IMR-90 (cell line): ENCODE measurements at regions not wholly inside any gene's neighbourhood (a gene's known extent, or its start where the extent isn't known, plus 50 kb on each side); places are given as distances from the start of the nearest gene placed in this dataset.

ENCODE experiments used
- ATAC-seq: fragments of 200-7000 bp; cut with Tn5 transposase; 2 replicates; pipeline ENCODE4 v1.9.1; 2020; ENCODE audit warnings: low read depth, mild to moderate bottlenecking, moderate library complexity
- BruUV-seq: library from RNA; stranded (reverse); fragments of 400-500 nt; replicated peaks from 2 replicates; lab custom pipeline; 2021; lab: Mats Ljungman, UMichigan
- CTCF ChIA-PET: fragments of 300-600 bp; formaldehyde crosslinking; extraction: SDS; loops from one replicate; lab custom pipeline; 2021; ENCODE audit warnings: antibody characterized with exemption; lab: Yijun Ruan, JAX
- POLR2A ChIA-PET: fragments of 300-600 bp; sonication (Branson Sonifier 250); formaldehyde crosslinking; loops from one replicate; lab custom pipeline; 2022; ENCODE audit warnings: antibody characterized with exemption; ENCODE audit not compliant: unreplicated experiment; lab: Charles Lee
- DNase-seq: peaks from one replicate; pipeline ENCODE4 v3.0.0; 2013
- H2AFZ ChIP-seq: replicated peaks from 2 replicates; pipeline ENCODE3; 2013; ENCODE audit warnings: low read length, mild to moderate bottlenecking; ENCODE audit not compliant: poor library complexity
- H2AK5ac ChIP-seq: 2 replicates; pipeline ENCODE4 v1.6.1; 2013; ENCODE audit warnings: low read depth, low read length, inconsistent platforms
- H2AK9ac ChIP-seq: replicated peaks from 2 replicates; pipeline ENCODE3; 2013; ENCODE audit warnings: mild to moderate bottlenecking, low read depth, low read length, moderate library complexity; ENCODE audit not compliant: poor library complexity
- H2BK120ac ChIP-seq: 2 replicates; pipeline ENCODE4 v1.6.1; 2013; ENCODE audit warnings: low read depth, low read length, inconsistent platforms
- H2BK15ac ChIP-seq: 3 replicates; pipeline ENCODE4 v1.6.1; 2013; ENCODE audit warnings: low read depth, low read length, inconsistent platforms
- H2BK20ac ChIP-seq: 2 replicates; pipeline ENCODE4 v1.6.1; 2013; ENCODE audit warnings: low read depth, mild to moderate bottlenecking, inconsistent platforms, low read length, moderate library complexity
- H2BK5ac ChIP-seq: 2 replicates; pipeline ENCODE4 v1.6.1; 2013; ENCODE audit warnings: mild to moderate bottlenecking, low read depth, low read length, inconsistent platforms; ENCODE audit not compliant: poor library complexity, severe bottlenecking
- H3K14ac ChIP-seq: replicated peaks from 2 replicates; pipeline ENCODE4 v1.6.1; 2013; ENCODE audit warnings: low read depth, low read length, inconsistent platforms
- H3K18ac ChIP-seq: 2 replicates; pipeline ENCODE4 v1.6.1; 2013; ENCODE audit warnings: low read depth, low read length, control low read depth
- H3K23ac ChIP-seq: 2 replicates; pipeline ENCODE4 v1.6.1; 2013; ENCODE audit warnings: low read depth, low read length, inconsistent platforms
- H3K27ac ChIP-seq: 2 replicates; pipeline ENCODE4 v1.5.1; 2013; ENCODE audit warnings: mild to moderate bottlenecking, control low read depth, low read length; ENCODE audit not compliant: insufficient read depth
- H3K27me3 ChIP-seq: 2 replicates; pipeline ENCODE4 v1.6.1; 2013; ENCODE audit warnings: low read length; ENCODE audit not compliant: control insufficient read depth, insufficient read depth
- H3K36me3 ChIP-seq: 2 replicates; pipeline ENCODE4 v1.6.1; 2013; ENCODE audit warnings: low read length, mixed read lengths; ENCODE audit not compliant: control insufficient read depth, insufficient read depth
- H3K4ac ChIP-seq: 2 replicates; pipeline ENCODE4 v1.6.1; 2013; ENCODE audit warnings: low read depth, low read length, inconsistent platforms
- H3K4me1 ChIP-seq: 2 replicates; pipeline ENCODE4 v1.6.1; 2013; ENCODE audit warnings: low read length, mixed read lengths; ENCODE audit not compliant: control insufficient read depth, insufficient read depth
- H3K4me2 ChIP-seq: 2 replicates; pipeline ENCODE4 v1.6.1; 2013; ENCODE audit warnings: low read depth, mild to moderate bottlenecking, control low read depth, low read length, moderate library complexity
- H3K4me3 ChIP-seq: 2 replicates; pipeline ENCODE4 v1.5.1; 2013; ENCODE audit warnings: low read depth, mild to moderate bottlenecking, control low read depth, low read length, moderate library complexity; ENCODE audit not compliant: insufficient read depth
- H3K56ac ChIP-seq: 2 replicates; pipeline ENCODE4 v1.6.1; 2013; ENCODE audit warnings: low read length, inconsistent platforms; ENCODE audit not compliant: insufficient read depth; ENCODE audit errors: extremely low read depth
- H3K79me1 ChIP-seq, 2 experiments: 2 replicates each; pipeline ENCODE4 v1.6.1; 2013; ENCODE audit warnings: low read length in 2 of 2, inconsistent platforms in 1 of 2, low read depth in 1 of 2
- H3K9ac ChIP-seq: 2 replicates; pipeline ENCODE4 v1.6.1; 2013; ENCODE audit warnings: low read depth, low read length, control low read depth
- H3K9me1 ChIP-seq: 2 replicates; pipeline ENCODE4 v1.6.1; 2013; ENCODE audit warnings: low read length, inconsistent platforms; ENCODE audit not compliant: insufficient read depth
- H3K9me3 ChIP-seq: 2 replicates; pipeline ENCODE4 v1.6.1; 2013; ENCODE audit warnings: low read length; ENCODE audit not compliant: control insufficient read depth, insufficient read depth
- H4K20me1 ChIP-seq: 2 replicates; pipeline ENCODE4 v1.6.1; 2013; ENCODE audit warnings: low read length, inconsistent platforms; ENCODE audit not compliant: insufficient read depth
- H4K5ac ChIP-seq: 2 replicates; pipeline ENCODE4 v1.6.1; 2013; ENCODE audit warnings: mild to moderate bottlenecking, low read depth, low read length, control low read depth
- H4K8ac ChIP-seq, 2 experiments: 2 replicates each; pipeline ENCODE4 v1.6.1; 2013; ENCODE audit warnings: low read depth in 2 of 2, low read length in 2 of 2, control low read depth in 1 of 2, inconsistent platforms in 1 of 2
- H4K91ac ChIP-seq: 2 replicates; pipeline ENCODE4 v1.6.1; 2013; ENCODE audit warnings: low read depth, low read length, inconsistent platforms; ENCODE audit not compliant: insufficient read depth
- CHD1 ChIP-seq: IDR thresholded peaks from 2 replicates; pipeline ENCODE4 v1.6.1; 2012; ENCODE audit warnings: low read depth, low read length, improper control_type of control experiment
- WGBS, 2 experiments: methylation state at CpG; one replicate each; pipeline versions ENCODE4 v1.1.5 to v1.1.7; 2013; ENCODE audit warnings: missing lambda C conversion rate in 2 of 2; ENCODE audit not compliant: insufficient read length in 1 of 2; ENCODE audit errors: extremely low coverage in 2 of 2; 5-methylcytosine and 5-hydroxymethylcytosine counted together
- dilution Hi-C: fragments of 300-500 bp; cut with HindIII; formaldehyde crosslinking; loops from one replicate; pipeline ENCODE4 v1.14.3; 2018; ENCODE audit warnings: low sequenced_read_pairs; ENCODE audit not compliant: unreplicated experiment
- in situ Hi-C: fragments of 300-500 bp; cut with MboI; formaldehyde crosslinking; loops from 3 replicates; pipeline ENCODE4 v1.14.3; 2019; ENCODE audit warnings: low sequenced_read_pairs, inconsistent platforms, mixed read lengths
- intact Hi-C: fragments of 100-400 bp; cut with micrococcal nuclease; formaldehyde crosslinking; loops from 2 replicates; pipeline ENCODE4 v1.10.0; 2022

DNA sequence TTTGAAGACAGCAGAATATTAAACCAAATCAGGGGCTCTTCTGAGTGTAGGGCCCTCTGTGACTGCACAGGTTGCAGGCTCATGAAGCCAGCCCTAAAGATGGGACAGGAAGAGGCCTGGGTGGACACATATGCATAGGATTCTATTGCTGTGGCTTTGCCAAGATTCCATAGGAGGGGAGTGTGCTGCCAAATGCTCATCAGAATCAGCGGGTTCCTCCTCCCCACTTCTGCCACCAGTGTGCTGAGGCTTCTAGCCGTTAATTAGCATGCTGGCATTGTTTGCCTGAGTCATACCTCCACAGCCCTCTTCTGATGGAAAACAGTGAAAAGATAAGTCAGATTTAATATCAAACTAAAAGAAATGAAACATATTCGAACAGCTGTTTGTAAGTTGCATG is 103.9 kb upstream of the TMEFF2 start:
- H3K4me1 ChIP-seq = no peaks in the 10 kb centered on the region
- no peak overlapping the region for H3K27ac ChIP-seq
- H4K91ac ChIP-seq = no peak overlapping the region
- no peaks in the 10 kb centered on the region for H4K20me1 ChIP-seq
- H3K18ac ChIP-seq = no peak overlapping the region
- H2AK5ac ChIP-seq = no peak overlapping the region
- H2BK5ac ChIP-seq = no peak overlapping the region
- no peaks in the 10 kb centered on the region for H3K9me3 ChIP-seq
- no peak overlapping the region for H3K23ac ChIP-seq
- no peak for TF ChIP-seq CHD1
- no peak overlapping the region for H2BK15ac ChIP-seq
- H2BK120ac ChIP-seq = no peak overlapping the region
- DNase-seq = no peak
- no peaks in the 10 kb centered on the region for H3K79me1 ChIP-seq
- no TSS peak for BruUV-seq
- no peak overlapping the region for H3K14ac ChIP-seq
- dilution Hi-C loops = no loop called here
- no peak overlapping the region for H2BK20ac ChIP-seq
- no peak overlapping the region for H4K5ac ChIP-seq
- CTCF ChIA-PET = no interaction called here
- no CpG with 5 or more reads among the region's 3 CpGs for WGBS, 2 experiments
- POLR2A ChIA-PET = no interaction called here
- no peak overlapping the region for H3K4me2 ChIP-seq
- peak overlapping the region; percentile 32 for H2AFZ ChIP-seq
- H3K27me3 ChIP-seq = peaks cover 2% of the 10 kb centered on the region; the same call in 1 of the 2 replicates
- no peak overlapping the region for H3K4ac ChIP-seq
- no peaks in the 10 kb centered on the region for H3K36me3 ChIP-seq
- no peak overlapping the region for H3K9ac ChIP-seq
- ATAC-seq = no peak
- in situ Hi-C loops = no loop called here
- no peak overlapping the region for H4K8ac ChIP-seq
- no peak overlapping the region for H2AK9ac ChIP-seq
- no peaks in the 10 kb centered on the region for H3K9me1 ChIP-seq
- H3K4me3 ChIP-seq = no peak overlapping the region
- intact Hi-C loops = no loop called here
- H3K56ac ChIP-seq = no peak overlapping the region
